C4-2B (cell line): ENCODE measurements at regions not wholly inside any gene's neighbourhood (a gene's known extent, or its start where the extent isn't known, plus 50 kb on each side); places are given as distances from the start of the nearest gene placed in this dataset.

Experiments
- ZFX ChIP-seq: fragments of 450-650 bp; IDR thresholded peaks from 2 replicates; pipeline ENCODE4 v1.6.1; 2017
- TF ChIP-seq, protein P1 (sequence below): fragments of 450-650 bp; conservative IDR thresholded peaks from 2 replicates; pipeline ENCODE4 v1.5.1; 2017; ENCODE audit warnings: mild to moderate bottlenecking

DNA sequence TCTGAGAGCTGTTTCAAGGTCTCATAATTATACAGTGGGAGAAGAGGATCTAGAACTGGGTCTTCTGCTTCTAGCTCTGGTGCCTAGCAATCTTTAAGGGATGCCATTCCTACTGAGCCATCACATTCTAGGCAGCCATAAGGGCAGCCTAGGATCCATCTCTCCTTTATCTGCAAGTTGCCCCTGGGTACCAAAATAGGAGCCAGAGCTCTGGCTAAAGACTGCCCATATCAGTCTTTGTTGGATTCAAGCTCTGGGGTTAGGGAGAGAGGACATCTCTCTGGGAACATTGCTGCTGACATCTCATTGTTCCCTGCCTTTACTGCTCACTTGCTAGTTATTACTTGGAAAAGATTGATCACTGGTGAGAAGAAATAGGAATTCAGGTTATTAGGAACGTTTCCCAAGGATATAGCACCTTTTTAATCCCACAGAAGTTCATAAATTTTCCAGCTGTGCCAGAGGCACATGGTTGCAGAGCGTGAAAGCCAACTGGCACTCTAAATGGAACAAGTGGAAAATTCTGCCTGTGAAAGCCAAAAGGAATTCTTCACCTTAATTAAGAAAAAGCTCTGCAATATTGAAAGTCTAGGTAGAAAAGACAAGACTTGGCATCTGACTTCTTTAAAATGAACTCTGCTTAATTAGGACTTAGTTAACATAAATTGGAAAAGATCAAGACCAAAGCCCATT is 102.2 kb downstream of the CDC42EP3 start:
- TF ChIP-seq, protein P1, sequence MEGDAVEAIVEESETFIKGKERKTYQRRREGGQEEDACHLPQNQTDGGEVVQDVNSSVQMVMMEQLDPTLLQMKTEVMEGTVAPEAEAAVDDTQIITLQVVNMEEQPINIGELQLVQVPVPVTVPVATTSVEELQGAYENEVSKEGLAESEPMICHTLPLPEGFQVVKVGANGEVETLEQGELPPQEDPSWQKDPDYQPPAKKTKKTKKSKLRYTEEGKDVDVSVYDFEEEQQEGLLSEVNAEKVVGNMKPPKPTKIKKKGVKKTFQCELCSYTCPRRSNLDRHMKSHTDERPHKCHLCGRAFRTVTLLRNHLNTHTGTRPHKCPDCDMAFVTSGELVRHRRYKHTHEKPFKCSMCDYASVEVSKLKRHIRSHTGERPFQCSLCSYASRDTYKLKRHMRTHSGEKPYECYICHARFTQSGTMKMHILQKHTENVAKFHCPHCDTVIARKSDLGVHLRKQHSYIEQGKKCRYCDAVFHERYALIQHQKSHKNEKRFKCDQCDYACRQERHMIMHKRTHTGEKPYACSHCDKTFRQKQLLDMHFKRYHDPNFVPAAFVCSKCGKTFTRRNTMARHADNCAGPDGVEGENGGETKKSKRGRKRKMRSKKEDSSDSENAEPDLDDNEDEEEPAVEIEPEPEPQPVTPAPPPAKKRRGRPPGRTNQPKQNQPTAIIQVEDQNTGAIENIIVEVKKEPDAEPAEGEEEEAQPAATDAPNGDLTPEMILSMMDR = no peak
- TF ChIP-seq ZFX = no peak
